Aorta (tissue), 5 donors: ENCODE measurements at regions not wholly inside any gene's neighbourhood (a gene's known extent, or its start where the extent isn't known, plus 50 kb on each side); places are given as distances from the start of the nearest gene placed in this dataset.

Source experiments
- ATAC-seq: fragments of 200-7000 bp; cut with Tn5 transposase; one replicate; pipeline ENCODE4 v1.9.1; 2022; ENCODE audit warnings: moderate library complexity; ENCODE audit not compliant: low FRiP score
- DNase-seq, 2 donors: peaks; one replicate each; pipeline ENCODE4 v3.0.0-alpha.2; 2020
- H3K27ac ChIP-seq, 2 donors: one replicate each; pipeline ENCODE4 v1.5.1; 2013; ENCODE audit warnings: low read length in 2 of 2, mild to moderate bottlenecking in 2 of 2, moderate library complexity in 2 of 2, control low read depth in 1 of 2, inconsistent platforms in 1 of 2, low read depth in 1 of 2
- H3K27me3 ChIP-seq, 2 donors: one replicate each; pipeline ENCODE4 v1.6.1; 2013; ENCODE audit warnings: control low read depth in 1 of 2, low read length in 1 of 2, mild to moderate bottlenecking in 1 of 2, moderate library complexity in 1 of 2; ENCODE audit not compliant: insufficient read depth in 2 of 2, control insufficient read depth in 1 of 2
- H3K36me3 ChIP-seq, 2 donors: one replicate each; pipeline ENCODE4 v1.6.1; 2013; ENCODE audit warnings: control low read depth in 1 of 2, low read length in 1 of 2, mild to moderate bottlenecking in 1 of 2; ENCODE audit not compliant: insufficient read depth in 2 of 2, control insufficient read depth in 1 of 2
- H3K4me1 ChIP-seq, 2 donors: one replicate each; pipeline ENCODE4 v1.6.1; 2013; ENCODE audit warnings: low read length in 2 of 2, control low read depth in 1 of 2, mild to moderate bottlenecking in 1 of 2, moderate library complexity in 1 of 2; ENCODE audit not compliant: insufficient read depth in 2 of 2, control insufficient read depth in 1 of 2
- H3K4me3 ChIP-seq, 2 donors: one replicate each; pipeline ENCODE4 v1.5.1; 2013; ENCODE audit warnings: low read length in 2 of 2, control low read depth in 1 of 2, mild to moderate bottlenecking in 1 of 2
- H3K9me3 ChIP-seq: one replicate; pipeline ENCODE4 v1.6.1; 2013; ENCODE audit warnings: mild to moderate bottlenecking, low read length; ENCODE audit not compliant: control insufficient read depth
- whole genome bisulfite sequencing, 2 donors: extraction: QIAGEN DNeasy Blood & Tissue Kit; methylation state at CpG; one replicate each; pipeline ENCODE4 v1.1.7; 2013; 5-methylcytosine and 5-hydroxymethylcytosine counted together
- intact Hi-C, 2 donors: fragments of 100-400 bp; cut with DNase I; formaldehyde crosslinking; loops; one replicate each; pipeline versions ENCODE4 v1.14.2 to v1.15.0; 2022
- donor health status: healthy with polysubstance abuse.
- donor health status: Bipolar disorder and iron deficiency.
- donor health status: DM: no; HTN: no; CAD: no.
- donor health status: DM: no; HTN: no; CAD: no.
- donor health status: DM: yes; HTN: yes; CAD: no.

DNA sequence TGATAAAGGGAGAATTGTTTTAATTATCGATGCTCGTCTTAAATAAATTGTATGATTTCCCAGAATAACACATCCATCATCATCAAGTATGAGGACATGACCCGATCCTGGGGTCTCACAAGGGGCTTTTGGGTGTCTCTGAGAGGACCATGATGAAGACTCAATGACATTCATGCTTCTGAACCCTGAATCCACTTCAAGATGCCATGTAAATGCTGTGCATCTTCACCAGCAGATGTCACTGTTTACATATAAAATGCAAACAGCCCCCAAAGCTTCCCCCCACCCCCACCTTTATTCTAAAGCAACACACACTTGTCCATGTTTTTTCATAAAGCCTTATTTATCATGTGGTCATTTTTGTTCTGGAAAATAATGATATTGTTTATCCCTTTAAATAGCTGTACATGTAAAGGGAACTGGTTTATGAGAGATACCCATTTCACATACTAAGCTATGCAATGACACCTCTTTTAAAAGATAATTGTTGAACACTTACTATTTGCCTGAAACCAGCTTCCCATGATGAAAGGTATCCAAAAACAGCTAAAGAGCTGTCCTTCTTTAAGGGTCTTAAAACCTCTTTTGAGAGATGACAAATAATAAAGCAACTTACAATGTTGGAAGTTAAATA, 69.7 kb upstream of the UBE3A start:
- H3K9me3 ChIP-seq, result no peaks in the 10 kb centered on the region
- no peak for ATAC-seq
- no peak overlapping the region for H3K27ac ChIP-seq
- H3K36me3 ChIP-seq, result no peaks in the 10 kb centered on the region
- peaks cover 0 to 4% of the 10 kb centered on the region in 2 donors for H3K4me1 ChIP-seq
- WGBS, 2 donors, result 35 to 42% methylated on average over 3 of the region's 3 CpGs
- no peak for DNase-seq
- no peak overlapping the region for H3K4me3 ChIP-seq
- no peaks in the 10 kb centered on the region for H3K27me3 ChIP-seq
- intact Hi-C loops, result loop anchor here (5.0 to 10.0 kb wide), 11 partner anchors 164 to 1356 kb away; partner anchors contain the start of genes ATP10A (in 1 of the 2) and GABRA5 (in 1 of the 2)

GRCh38 chr15:25504307-25504706, 65.5 kb upstream of the UBE3A start:
- WGBS, 2 donors, result 72 to 83% methylated on average over 6 of the region's 6 CpGs
- H3K4me1 ChIP-seq, result peaks cover 0 to 3% of the 10 kb centered on the region in 2 donors
- no peaks in the 10 kb centered on the region for H3K36me3 ChIP-seq
- H3K4me3 ChIP-seq, result no peak overlapping the region
- H3K27me3 ChIP-seq, result no peaks in the 10 kb centered on the region
- ATAC-seq (no peak), DNase-seq (no peak)
- no peak overlapping the region for H3K27ac ChIP-seq
- intact Hi-C loops, result loop anchor here (10.0 kb wide), 6 partner anchors 160 to 1360 kb away; partner anchors contain the start of genes ATP10A (in 1 of the 2) and GABRA5 (in 1 of the 2)
- H3K9me3 ChIP-seq, result no peaks in the 10 kb centered on the region

DNA sequence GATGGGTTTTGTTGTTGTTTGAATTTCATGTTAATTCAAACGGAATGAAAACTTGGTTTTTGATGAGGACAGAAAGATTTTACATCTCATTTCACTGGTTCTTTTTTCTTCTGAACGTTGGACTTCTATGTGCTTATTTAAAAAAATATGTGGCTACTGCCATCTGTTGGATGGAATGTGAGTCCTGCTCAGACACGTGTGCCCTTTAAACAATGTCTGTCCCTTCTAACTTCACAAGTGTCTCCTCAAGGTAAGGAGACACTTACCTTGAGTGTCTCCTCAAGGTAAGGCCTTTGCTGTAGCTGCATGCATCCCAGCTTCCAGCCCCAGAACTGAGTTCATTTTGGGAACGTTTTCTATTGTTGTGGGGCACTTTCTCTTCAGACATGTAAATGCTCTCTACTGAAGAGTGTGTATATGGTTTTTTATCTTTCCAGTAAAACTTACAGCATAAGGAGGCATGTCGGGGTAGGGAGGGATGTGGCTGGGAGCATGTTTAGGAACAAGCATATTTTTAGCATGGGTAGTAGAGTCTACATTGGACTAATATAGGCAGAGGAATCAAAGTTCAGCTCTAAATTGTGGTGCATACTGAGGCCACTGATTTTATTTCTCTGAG, 63.1 kb upstream of the UBE3A start:
- Histone ChIP-seq H3K27ac (no peak overlapping the region), H3K27me3 (no peaks in the 10 kb centered on the region), H3K4me1 (peaks cover 0 to 3% of the 10 kb centered on the region in 2 donors), H3K36me3 (no peaks in the 10 kb centered on the region), H3K9me3 (no peaks in the 10 kb centered on the region), H3K4me3 (no peak overlapping the region)
- intact Hi-C loops, result loop anchor here (2.0 to 10.0 kb wide), 7 partner anchors 63 to 1363 kb away; partner anchors contain the start of genes ATP10A (in 1 of the 2), GABRA5 (in 1 of the 2) and UBE3A (in 1 of the 2)
- DNase-seq (no peak), ATAC-seq (peak; percentile 72)
- WGBS, 2 donors, result 5 to 6% methylated on average over 5 of the region's 5 CpGs

- DNase-seq, result no peak
- Histone ChIP-seq H3K27ac (no peak overlapping the region), H3K9me3 (peaks cover 5% of the 10 kb centered on the region), H3K4me3 (no peak overlapping the region), H3K27me3 (no peaks in the 10 kb centered on the region), H3K36me3 (no peaks in the 10 kb centered on the region), H3K4me1 (peaks cover 0 to 3% of the 10 kb centered on the region in 2 donors)
- WGBS, 2 donors, result 95 to 97% methylated on average over 5 of the region's 5 CpGs
- intact Hi-C loops, result loop anchor here in 1 of 2 donors (10.0 kb wide), 1 partner anchor 354 kb away; no protein-coding TSS in a partner anchor
- no peak for ATAC-seq
Measured at GRCh38 chr15:25498835-25499234, 60.0 kb upstream of the UBE3A start.

- ATAC-seq (no peak), DNase-seq (no peak)
- intact Hi-C loops, result loop anchor here in 1 of 2 donors (10.0 kb wide), 1 partner anchor 353 kb away; no protein-coding TSS in a partner anchor
- Histone ChIP-seq H3K4me1 (peaks cover 0 to 3% of the 10 kb centered on the region in 2 donors), H3K27me3 (no peaks in the 10 kb centered on the region), H3K36me3 (no peaks in the 10 kb centered on the region), H3K27ac (no peak overlapping the region), H3K4me3 (no peak overlapping the region), H3K9me3 (peaks cover 6% of the 10 kb centered on the region)
- 79 to 80% methylated on average over 3 of the region's 3 CpGs for WGBS, 2 donors
Measured at GRCh38 chr15:25497934-25498333, 59.1 kb upstream of the UBE3A start.

DNA sequence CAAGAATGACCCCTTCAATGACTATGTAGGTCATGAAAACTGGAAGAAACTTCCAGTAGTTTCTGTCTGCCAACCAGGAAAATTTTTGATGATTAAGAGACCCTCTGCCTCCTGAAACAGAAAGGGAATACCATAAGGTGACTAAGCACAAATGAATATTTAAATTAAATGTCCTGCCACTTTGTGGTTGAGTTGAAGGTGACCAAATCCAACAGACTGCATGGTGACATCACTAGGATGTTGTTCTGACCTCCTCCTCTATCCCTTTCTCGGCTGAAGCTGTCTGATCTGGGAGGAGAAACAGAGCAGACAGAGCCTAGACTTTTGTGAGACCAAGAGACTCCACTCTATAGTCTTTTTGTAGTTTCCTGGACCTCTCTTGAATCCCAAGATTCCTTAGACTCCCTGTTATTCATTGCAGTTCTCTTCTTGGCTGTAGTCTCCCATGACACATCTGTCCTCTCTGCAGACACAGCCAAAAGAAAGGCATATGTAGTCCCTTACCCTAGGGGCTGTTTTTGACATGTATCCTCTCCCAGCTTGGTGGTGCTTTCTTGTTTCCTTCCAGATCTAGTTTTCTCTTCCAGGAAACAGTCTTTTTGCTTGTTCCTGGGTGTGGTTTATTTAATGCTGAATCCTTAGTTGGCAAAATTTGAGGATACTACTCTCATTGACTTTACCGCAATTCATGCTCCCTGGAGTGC, 55.2 kb upstream of the UBE3A start:
- DNase-seq, result no peak
- WGBS, 2 donors, result 92 to 93% methylated on average over 2 of the region's 2 CpGs
- H3K4me3 ChIP-seq, result no peak overlapping the region
- no peak overlapping the region for H3K27ac ChIP-seq
- intact Hi-C loops, result loop anchor here in 1 of 2 donors (10.0 kb wide), 1 partner anchor 349 kb away; no protein-coding TSS in a partner anchor
- peaks cover 6% of the 10 kb centered on the region for H3K9me3 ChIP-seq
- no peak for ATAC-seq
- H3K36me3 ChIP-seq, result no peaks in the 10 kb centered on the region
- H3K27me3 ChIP-seq, result no peaks in the 10 kb centered on the region
- H3K4me1 ChIP-seq, result no peaks in the 10 kb centered on the region

GRCh38 chr15:25492315-25492714, 53.5 kb upstream of the UBE3A start:
- H3K9me3 ChIP-seq, result peaks cover 6% of the 10 kb centered on the region
- intact Hi-C loops, result loop anchor here in 1 of 2 donors (10.0 kb wide), 1 partner anchor 348 kb away; no protein-coding TSS in a partner anchor
- no peak for ATAC-seq

More at GRCh38 chr15:25492315-25492714, 53.5 kb upstream of the UBE3A start:
- H3K27me3 ChIP-seq, result no peaks in the 10 kb centered on the region
- H3K4me1 ChIP-seq, result no peaks in the 10 kb centered on the region
- H3K27ac ChIP-seq, result no peak overlapping the region
- H3K36me3 ChIP-seq, result no peaks in the 10 kb centered on the region
- no peak overlapping the region for H3K4me3 ChIP-seq
- DNase-seq, result no peak
